Fibroblast of villous mesenchyme (primary cell): ENCODE measurements at regions not wholly inside any gene's neighbourhood (a gene's known extent, or its start where the extent isn't known, plus 50 kb on each side); places are given as distances from the start of the nearest gene placed in this dataset.

Experiments
- DNase-seq: peaks from one replicate; pipeline ENCODE4 v3.0.0-alpha.2; 2010; ENCODE audit warnings: low read depth
- H3K4me3 ChIP-seq: 2 replicates; pipeline ENCODE4 v1.5.1; 2011; ENCODE audit warnings: low read depth, mild to moderate bottlenecking, low read length
- CTCF ChIP-seq: IDR thresholded peaks from 2 replicates; pipeline ENCODE4 v1.5.1; 2012; ENCODE audit warnings: low read depth, mild to moderate bottlenecking, low read length; ENCODE audit not compliant: insufficient read depth

GRCh38 chr15:25613134-25613533 lies 174.3 kb upstream of the UBE3A start:
- no peak for TF ChIP-seq CTCF
- no peak overlapping the region for H3K4me3 ChIP-seq
- no peak for DNase-seq

GRCh38 chr15:25611603-25612002 lies 172.8 kb upstream of the UBE3A start:
- no peak for TF ChIP-seq CTCF
- DNase-seq = no peak
- H3K4me3 ChIP-seq = no peak overlapping the region

- no peak overlapping the region for H3K4me3 ChIP-seq
- no peak for TF ChIP-seq CTCF
- DNase-seq = no peak
These were observed 170.5 kb upstream of the UBE3A start for GRCh38 chr15:25609371-25609770.

- no peak for TF ChIP-seq CTCF
- no peak overlapping the region for H3K4me3 ChIP-seq
- no peak for DNase-seq
These were observed 170.1 kb upstream of the UBE3A start for GRCh38 chr15:25608926-25609325.

GRCh38 chr15:25605151-25605550 lies 166.3 kb upstream of the UBE3A start:
- no peak for DNase-seq
- H3K4me3 ChIP-seq = no peak overlapping the region
- TF ChIP-seq CTCF = no peak

GRCh38 chr15:25600751-25601150 lies 161.9 kb upstream of the UBE3A start:
- TF ChIP-seq CTCF = no peak
- DNase-seq = no peak
- H3K4me3 ChIP-seq = no peak overlapping the region

- DNase-seq = no peak
- no peak overlapping the region for H3K4me3 ChIP-seq
- TF ChIP-seq CTCF = no peak
These were observed 158.7 kb upstream of the UBE3A start for GRCh38 chr15:25597571-25597970.
